Heart right ventricle (tissue), 16 donors: ENCODE measurements at regions not wholly inside any gene's neighbourhood (a gene's known extent, or its start where the extent isn't known, plus 50 kb on each side); places are given as distances from the start of the nearest gene placed in this dataset.

Experiments
- ATAC-seq, 8 donors: fragments of 200-7000 bp; cut with Tn5 transposase; one replicate each; pipeline ENCODE4 v1.9.1; 2020; ENCODE audit warnings: mild to moderate bottlenecking in 8 of 8, moderate library complexity in 8 of 8, moderate number of reproducible peaks in 1 of 8
- DNase-seq, 2 donors: peaks; one replicate each; pipeline ENCODE4 v3.0.0-alpha.2; 2020
- H3K27ac ChIP-seq, 10 donors: fragments of 200-600 bp; sonication (generic) in 2 of 10; one replicate each; pipeline versions ENCODE4 v1.5.0 to v1.8.0; 2020 to 2022; ENCODE audit warnings: mild to moderate bottlenecking in 3 of 10
- H3K27me3 ChIP-seq, 7 donors: fragments of 200-600 bp; one replicate each; pipeline ENCODE4 v1.8.0; 2021 to 2022; ENCODE audit warnings: mild to moderate bottlenecking in 2 of 7
- H3K36me3 ChIP-seq, 9 donors: fragments of 200-600 bp; sonication (generic) in 1 of 9; one replicate each; pipeline versions ENCODE4 v1.5.0 to v1.8.0; 2020 to 2022; ENCODE audit warnings: mild to moderate bottlenecking in 2 of 9
- H3K4me1 ChIP-seq, 9 donors: fragments of 200-600 bp; sonication (generic) in 1 of 9; one replicate each; pipeline versions ENCODE4 v1.5.0 to v1.8.0; 2020 to 2022; ENCODE audit warnings: mild to moderate bottlenecking in 4 of 9
- H3K4me3 ChIP-seq, 10 donors: fragments of 200-600 bp; sonication (generic) in 2 of 10; one replicate each; pipeline versions ENCODE4 v1.5.0 to v1.8.0; 2020 to 2022; ENCODE audit warnings: mild to moderate bottlenecking in 7 of 10, moderate library complexity in 2 of 10
- H3K9me3 ChIP-seq, 11 donors: fragments of 200-600 bp in 10 of 11; sonication (generic) in 2 of 11; one replicate each; pipeline versions ENCODE4 v1.5.0 to v1.8.0; 2013 to 2022; ENCODE audit warnings: mild to moderate bottlenecking in 2 of 11, control low read depth in 1 of 11, moderate library complexity in 1 of 11
- WGBS, 2 donors: extraction: QIAGEN DNeasy Blood & Tissue Kit; methylation state at CpG; one replicate each; pipeline ENCODE4 v1.1.7; 2013; ENCODE audit warnings: inconsistent platforms in 1 of 2; 5-methylcytosine and 5-hydroxymethylcytosine counted together
- intact Hi-C, 10 donors: fragments of 100-400 bp; cut with DNase I; formaldehyde crosslinking; loops; one replicate each; pipeline versions ENCODE4 v1.11.1 to v1.14.2; 2022
- TF ChIP-seq, protein P1 (sequence below), 9 donors: fragments of 200-600 bp; sonication (generic) in 2 of 9; IDR thresholded peaks; one replicate each; pipeline versions ENCODE4 v1.5.0 to v1.8.0; 2021 to 2022; ENCODE audit warnings: antibody characterized with exemption in 9 of 9, mild to moderate bottlenecking in 5 of 9, moderate library complexity in 1 of 9
- donor health status: Arrhythmogenic right ventricular cardiomyopathy.
- donor health status: ischemic (EF 13 %, LVEDD 7.1; RV severe dilation, severe dysfunction).
- donor health status: healthy with polysubstance abuse.
- donor health status: DM: no; HTN: yes; CAD: no.
- donor health status: DM: no; HTN: no; CAD: no.
- donor health status: ischemic (EF 25% LVEDD 6.9; RV normal size, moderate dysfunction).
- donor health status: ischemic (EF 25% LVEDD 5.7; RV mildly dilated, moderate dysfunction).
- donor health status: healthy.
- donor health status: DM: yes; HTN: yes; CAD: no.
- donor health status: Ischemic cardiomyopathy.
- donor health status: ischemic (EF 35%, LVEDD 5.7; RV mildly dilated, moderate dysfunction).
- donor health status: nonischemic (EF 11% LVEDD 7.7; RV severe dilation, severe dysfunction).
- donor health status: DM: yes; HTN: yes; CAD: no.
- donor health status: PGD.
- donor health status: ischemic (EF 29% LVEDD 5.4; RV normal size, mild dysfunction).
- donor health status: nonischemic (EF 23%, LVEDD 6.1; RV moderate dilation, normal function).

- Histone ChIP-seq H3K4me3 (no peak overlapping the region), H3K36me3 (no peaks in the 10 kb centered on the region), H3K4me1 (peaks cover 0 to 27% (median 10%) of the 10 kb centered on the region in 9 donors), H3K9me3 (no peaks in the 10 kb centered on the region), H3K27me3 (peaks cover 0 to 25% (median 3%) of the 10 kb centered on the region in 7 donors), H3K27ac (no peak overlapping the region)
- no peak for DNase-seq
- TF ChIP-seq, protein P1, sequence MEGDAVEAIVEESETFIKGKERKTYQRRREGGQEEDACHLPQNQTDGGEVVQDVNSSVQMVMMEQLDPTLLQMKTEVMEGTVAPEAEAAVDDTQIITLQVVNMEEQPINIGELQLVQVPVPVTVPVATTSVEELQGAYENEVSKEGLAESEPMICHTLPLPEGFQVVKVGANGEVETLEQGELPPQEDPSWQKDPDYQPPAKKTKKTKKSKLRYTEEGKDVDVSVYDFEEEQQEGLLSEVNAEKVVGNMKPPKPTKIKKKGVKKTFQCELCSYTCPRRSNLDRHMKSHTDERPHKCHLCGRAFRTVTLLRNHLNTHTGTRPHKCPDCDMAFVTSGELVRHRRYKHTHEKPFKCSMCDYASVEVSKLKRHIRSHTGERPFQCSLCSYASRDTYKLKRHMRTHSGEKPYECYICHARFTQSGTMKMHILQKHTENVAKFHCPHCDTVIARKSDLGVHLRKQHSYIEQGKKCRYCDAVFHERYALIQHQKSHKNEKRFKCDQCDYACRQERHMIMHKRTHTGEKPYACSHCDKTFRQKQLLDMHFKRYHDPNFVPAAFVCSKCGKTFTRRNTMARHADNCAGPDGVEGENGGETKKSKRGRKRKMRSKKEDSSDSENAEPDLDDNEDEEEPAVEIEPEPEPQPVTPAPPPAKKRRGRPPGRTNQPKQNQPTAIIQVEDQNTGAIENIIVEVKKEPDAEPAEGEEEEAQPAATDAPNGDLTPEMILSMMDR (IDR thresholded peaks at IDR 0.05): no peak
- no peak for ATAC-seq
- intact Hi-C loops: no loop called here
- 92% methylated on average over 11 of the region's 11 CpGs for WGBS, 2 donors
Observed at GRCh38 chr2:120822933-120823332, 87.3 kb downstream of the GLI2 start.

- Histone ChIP-seq H3K27ac (no peak overlapping the region), H3K27me3 (peaks cover 0 to 25% (median 3%) of the 10 kb centered on the region in 7 donors), H3K4me3 (no peak overlapping the region), H3K4me1 (peaks cover 0 to 27% (median 10%) of the 10 kb centered on the region in 9 donors), H3K36me3 (no peaks in the 10 kb centered on the region), H3K9me3 (no peaks in the 10 kb centered on the region)
- intact Hi-C loops: no loop called here
- DNase-seq (no peak), ATAC-seq (no peak)
- TF ChIP-seq, protein P1 (IDR thresholded peaks at IDR 0.05): no peak
- WGBS, 2 donors: 94 to 95% methylated on average over 10 of the region's 10 CpGs
Observed at GRCh38 chr2:120823551-120823950, 87.9 kb downstream of the GLI2 start.

GRCh38 chr2:120824246-120824645 lies 88.6 kb downstream of the GLI2 start:
- Histone ChIP-seq H3K4me3 (no peak overlapping the region), H3K4me1 (peaks cover 0 to 27% (median 10%) of the 10 kb centered on the region in 9 donors), H3K27me3 (peaks cover 0 to 25% (median 3%) of the 10 kb centered on the region in 7 donors), H3K27ac (no peak overlapping the region), H3K36me3 (no peaks in the 10 kb centered on the region), H3K9me3 (no peaks in the 10 kb centered on the region)
- ATAC-seq (no peak), DNase-seq (no peak)
- 86 to 95% methylated on average over 8 of the region's 8 CpGs for WGBS, 2 donors
- intact Hi-C loops: no loop called here
- TF ChIP-seq, protein P1 (IDR thresholded peaks at IDR 0.05): no peak

DNA sequence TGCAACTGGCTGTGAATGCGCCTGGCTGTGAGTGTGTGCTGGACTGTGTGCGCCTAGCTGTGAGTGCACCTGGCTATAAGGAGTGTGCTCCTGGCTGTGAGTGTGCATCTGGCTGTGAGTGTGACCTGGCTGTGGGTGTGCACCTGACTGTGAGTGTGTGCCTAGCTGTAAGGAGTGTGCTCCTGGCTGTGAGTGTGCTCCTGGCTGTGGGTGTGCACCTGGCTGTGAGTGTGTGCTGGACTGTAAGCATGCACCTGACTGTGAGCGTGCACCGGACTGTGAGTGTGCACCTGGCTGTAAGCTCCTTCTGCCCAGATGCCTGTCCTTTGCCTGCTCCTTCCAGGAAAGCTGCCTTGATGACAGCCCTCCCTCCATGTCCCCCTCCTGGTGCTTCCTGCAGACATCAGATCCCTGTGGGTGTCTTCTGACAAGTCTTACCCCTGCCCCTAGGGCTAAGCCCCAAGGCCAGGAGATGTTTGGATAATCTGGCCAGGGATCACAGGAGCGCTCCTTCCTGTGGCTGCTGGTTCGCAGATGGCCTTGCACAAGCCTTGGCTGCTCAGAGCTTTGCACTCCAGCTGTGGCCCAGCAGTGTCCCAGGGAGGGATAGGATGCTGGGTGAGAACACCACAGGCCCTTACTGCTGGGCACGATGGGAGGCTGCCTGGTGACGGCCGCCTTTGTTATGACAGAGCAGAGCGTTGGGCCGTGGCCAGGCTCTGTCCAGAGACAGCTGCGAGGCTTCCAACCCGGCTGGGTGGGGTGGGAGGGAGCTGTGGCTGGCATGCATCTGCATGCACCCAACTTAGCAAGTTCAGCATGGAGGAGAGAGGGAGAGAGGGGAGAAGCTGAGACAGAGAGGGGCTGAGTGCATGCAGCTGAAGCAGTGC lies 89.9 kb downstream of the GLI2 start:
- peak; percentile 45 to 61 for DNase-seq
- no peaks in the 10 kb centered on the region for H3K9me3 ChIP-seq
- H3K27me3 ChIP-seq: peaks cover 0 to 22% (median under 1%) of the 10 kb centered on the region in 7 donors
- peak; percentile 9 to 77 (median 67) for ATAC-seq
- H3K4me3 ChIP-seq: no peak overlapping the region
- 40 to 43% methylated on average over 13 of the region's 13 CpGs for whole genome bisulfite sequencing, 2 donors
- H3K4me1 ChIP-seq: peaks cover 0 to 21% (median 10%) of the 10 kb centered on the region in 9 donors
- H3K27ac ChIP-seq: no peak overlapping the region
- intact Hi-C loops: loop anchor here in 1 of 10 donors (5.0 kb wide), 1 partner anchor 87 kb away; no protein-coding TSS in a partner anchor
- H3K36me3 ChIP-seq: no peaks in the 10 kb centered on the region
- TF ChIP-seq, protein P1 (IDR thresholded peaks at IDR 0.05): no peak
